ENCODE measurements at regions not wholly inside any gene's neighbourhood (a gene's known extent, or its start where the extent isn't known, plus 50 kb on each side); places are given as distances from the start of the nearest gene placed in this dataset.

- H3K36me3 Mint-ChIP-seq (ENCODE audit: low read depth) = no peaks in the 10 kb centered on the region
- no peaks in the 10 kb centered on the region for H3K4me1 Mint-ChIP-seq (ENCODE audit: low read depth)
- peaks cover 8% of the 10 kb centered on the region for H3K9me3 Mint-ChIP-seq
- H3K4me3 Mint-ChIP-seq = no peak overlapping the region
- H3K27me3 Mint-ChIP-seq (ENCODE audit: low read depth) = no peaks in the 10 kb centered on the region
- H3K27ac Mint-ChIP-seq = no peak overlapping the region
These were observed 839.1 kb upstream of the FOXG1 start for GRCh38 chr14:27927519-27927918.

- no peaks in the 10 kb centered on the region for H3K27me3 Mint-ChIP-seq (ENCODE audit: low read depth)
- no peak overlapping the region for H3K27ac Mint-ChIP-seq
- no peaks in the 10 kb centered on the region for H3K4me1 Mint-ChIP-seq (ENCODE audit: low read depth)
- H3K9me3 Mint-ChIP-seq = peaks cover 19% of the 10 kb centered on the region
- no peak overlapping the region for H3K4me3 Mint-ChIP-seq
- no peaks in the 10 kb centered on the region for H3K36me3 Mint-ChIP-seq (ENCODE audit: low read depth)
These were observed 836.7 kb upstream of the FOXG1 start for GRCh38 chr14:27929797-27930347.

GRCh38 chr14:27938392-27938791 lies 828.2 kb upstream of the FOXG1 start:
- no peaks in the 10 kb centered on the region for H3K4me1 Mint-ChIP-seq (ENCODE audit: low read depth)
- H3K9me3 Mint-ChIP-seq = peaks cover 47% of the 10 kb centered on the region
- H3K36me3 Mint-ChIP-seq (ENCODE audit: low read depth) = no peaks in the 10 kb centered on the region
- no peak overlapping the region for H3K27ac Mint-ChIP-seq
- H3K4me3 Mint-ChIP-seq = no peak overlapping the region
- H3K27me3 Mint-ChIP-seq (ENCODE audit: low read depth) = no peaks in the 10 kb centered on the region

- H3K4me1 Mint-ChIP-seq (ENCODE audit: low read depth) = no peaks in the 10 kb centered on the region
- no peak overlapping the region for H3K27ac Mint-ChIP-seq
- no peaks in the 10 kb centered on the region for H3K36me3 Mint-ChIP-seq (ENCODE audit: low read depth)
- no peak overlapping the region for H3K4me3 Mint-ChIP-seq
- peaks cover 46% of the 10 kb centered on the region for H3K9me3 Mint-ChIP-seq
- H3K27me3 Mint-ChIP-seq (ENCODE audit: low read depth) = no peaks in the 10 kb centered on the region
These were observed 821.1 kb upstream of the FOXG1 start for GRCh38 chr14:27945512-27945911.

- Mint-ChIP-seq H3K4me1 (ENCODE audit: low read depth) (no peaks in the 10 kb centered on the region), H3K4me3 (no peak overlapping the region)
These were observed 807.8 kb upstream of the FOXG1 start for GRCh38 chr14:27958757-27959156.

GRCh38 chr14:27995691-27996090 lies 770.9 kb upstream of the FOXG1 start:
- Mint-ChIP-seq H3K9me3 (peaks cover 35% of the 10 kb centered on the region), H3K27me3 (ENCODE audit: low read depth) (no peaks in the 10 kb centered on the region)

More at GRCh38 chr14:27958757-27959156, 807.8 kb upstream of the FOXG1 start:
- peaks cover 39% of the 10 kb centered on the region for H3K9me3 Mint-ChIP-seq
- H3K27ac Mint-ChIP-seq = no peak overlapping the region
- H3K36me3 Mint-ChIP-seq (ENCODE audit: low read depth) = no peaks in the 10 kb centered on the region
- H3K27me3 Mint-ChIP-seq (ENCODE audit: low read depth) = no peaks in the 10 kb centered on the region

GRCh38 chr14:28001002-28001401 lies 765.6 kb upstream of the FOXG1 start:
- no peak overlapping the region for H3K4me3 Mint-ChIP-seq
- H3K27ac Mint-ChIP-seq = no peak overlapping the region
- no peaks in the 10 kb centered on the region for H3K4me1 Mint-ChIP-seq (ENCODE audit: low read depth)
- no peaks in the 10 kb centered on the region for H3K36me3 Mint-ChIP-seq (ENCODE audit: low read depth)
- H3K9me3 Mint-ChIP-seq = peaks cover 52% of the 10 kb centered on the region
- H3K27me3 Mint-ChIP-seq (ENCODE audit: low read depth) = no peaks in the 10 kb centered on the region

More at GRCh38 chr14:27995691-27996090, 770.9 kb upstream of the FOXG1 start:
- Mint-ChIP-seq H3K36me3 (ENCODE audit: low read depth) (no peaks in the 10 kb centered on the region), H3K4me1 (ENCODE audit: low read depth) (no peaks in the 10 kb centered on the region), H3K27ac (no peak overlapping the region), H3K4me3 (no peak overlapping the region)

GRCh38 chr14:28012629-28013415 lies 753.8 kb upstream of the FOXG1 start:
- no peak overlapping the region for H3K27ac Mint-ChIP-seq
- H3K4me3 Mint-ChIP-seq = no peak overlapping the region
- H3K4me1 Mint-ChIP-seq (ENCODE audit: low read depth) = no peaks in the 10 kb centered on the region
- H3K36me3 Mint-ChIP-seq (ENCODE audit: low read depth) = no peaks in the 10 kb centered on the region
- no peaks in the 10 kb centered on the region for H3K27me3 Mint-ChIP-seq (ENCODE audit: low read depth)
- H3K9me3 Mint-ChIP-seq = peaks cover 34% of the 10 kb centered on the region

GRCh38 chr14:28020112-28020511 lies 746.5 kb upstream of the FOXG1 start:
- Mint-ChIP-seq H3K27me3 (ENCODE audit: low read depth) (no peaks in the 10 kb centered on the region), H3K9me3 (peaks cover 41% of the 10 kb centered on the region), H3K4me3 (no peak overlapping the region), H3K27ac (no peak overlapping the region), H3K4me1 (ENCODE audit: low read depth) (no peaks in the 10 kb centered on the region), H3K36me3 (ENCODE audit: low read depth) (no peaks in the 10 kb centered on the region)

GRCh38 chr14:28023853-28024252 lies 742.7 kb upstream of the FOXG1 start:
- H3K27ac Mint-ChIP-seq = no peak overlapping the region
- H3K4me3 Mint-ChIP-seq = no peak overlapping the region
- no peaks in the 10 kb centered on the region for H3K27me3 Mint-ChIP-seq (ENCODE audit: low read depth)
- H3K4me1 Mint-ChIP-seq (ENCODE audit: low read depth) = no peaks in the 10 kb centered on the region
- H3K36me3 Mint-ChIP-seq (ENCODE audit: low read depth) = no peaks in the 10 kb centered on the region
- H3K9me3 Mint-ChIP-seq = peaks cover 38% of the 10 kb centered on the region

GRCh38 chr14:28052251-28052650 lies 714.3 kb upstream of the FOXG1 start:
- Mint-ChIP-seq H3K4me1 (ENCODE audit: low read depth) (no peaks in the 10 kb centered on the region), H3K27me3 (ENCODE audit: low read depth) (no peaks in the 10 kb centered on the region), H3K4me3 (no peak overlapping the region), H3K9me3 (peaks cover 57% of the 10 kb centered on the region), H3K27ac (no peak overlapping the region), H3K36me3 (ENCODE audit: low read depth) (no peaks in the 10 kb centered on the region)

- Mint-ChIP-seq H3K27ac (no peak overlapping the region), H3K36me3 (ENCODE audit: low read depth) (no peaks in the 10 kb centered on the region), H3K4me3 (no peak overlapping the region), H3K27me3 (ENCODE audit: low read depth) (no peaks in the 10 kb centered on the region), H3K4me1 (ENCODE audit: low read depth) (no peaks in the 10 kb centered on the region), H3K9me3 (peaks cover 54% of the 10 kb centered on the region)
These were observed 711.6 kb upstream of the FOXG1 start for GRCh38 chr14:28055008-28055407.

GRCh38 chr14:28057359-28058296 lies 709.0 kb upstream of the FOXG1 start:
- Mint-ChIP-seq H3K27me3 (ENCODE audit: low read depth) (no peaks in the 10 kb centered on the region), H3K4me3 (no peak overlapping the region), H3K9me3 (peaks cover 41% of the 10 kb centered on the region), H3K27ac (no peak overlapping the region), H3K4me1 (ENCODE audit: low read depth) (no peaks in the 10 kb centered on the region), H3K36me3 (ENCODE audit: low read depth) (no peaks in the 10 kb centered on the region)

GRCh38 chr14:28059254-28059653 lies 707.3 kb upstream of the FOXG1 start:
- no peak overlapping the region for H3K27ac Mint-ChIP-seq
- peaks cover 39% of the 10 kb centered on the region for H3K9me3 Mint-ChIP-seq
- H3K4me3 Mint-ChIP-seq = no peak overlapping the region
- no peaks in the 10 kb centered on the region for H3K4me1 Mint-ChIP-seq (ENCODE audit: low read depth)
- no peaks in the 10 kb centered on the region for H3K27me3 Mint-ChIP-seq (ENCODE audit: low read depth)
- H3K36me3 Mint-ChIP-seq (ENCODE audit: low read depth) = no peaks in the 10 kb centered on the region

Measured in T-helper 1 cell treated with Interleukin-12 subunit alpha and Interleukin-12 subunit beta and Interleukin-4 antibody, amounts not matched to agents 30 μg/mL and 1 μg/mL, for 36 hours (primary cell).